AG10803 (cell line): ENCODE measurements at regions not wholly inside any gene's neighbourhood (a gene's known extent, or its start where the extent isn't known, plus 50 kb on each side); places are given as distances from the start of the nearest gene placed in this dataset.

Experiments used
- DNase-seq: peaks from one replicate; pipeline ENCODE4 v3.0.0; 2010; ENCODE audit warnings: low read depth
- H3K4me3 ChIP-seq: 2 replicates; pipeline ENCODE4 v1.5.1; 2011; ENCODE audit warnings: mild to moderate bottlenecking, low read length, control low read depth
- TF ChIP-seq, protein P1 (sequence below): conservative IDR thresholded peaks from 2 replicates; pipeline ENCODE4 v1.5.1; 2011; ENCODE audit warnings: mild to moderate bottlenecking, low read length, control low read depth, inconsistent platforms

DNA sequence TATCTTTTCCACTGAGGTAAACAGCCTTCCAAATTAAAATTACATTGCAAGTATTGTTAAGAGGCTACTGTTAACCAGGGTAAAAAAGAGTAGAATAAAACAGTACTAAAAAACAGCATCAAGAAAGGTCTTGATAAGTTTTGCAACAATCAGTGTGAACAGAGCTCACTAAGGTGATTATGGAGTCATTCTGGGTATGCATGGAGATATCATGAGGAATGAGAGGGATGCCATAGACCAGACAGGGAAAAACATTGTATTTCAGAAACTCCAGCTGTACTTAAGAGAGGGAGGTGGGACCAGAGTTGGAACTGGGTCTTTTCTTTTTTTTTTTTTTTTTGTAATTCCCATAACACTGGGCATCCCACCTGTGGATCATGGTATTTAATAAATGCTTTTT, 549.6 kb downstream of the INHBA start:
- TF ChIP-seq, protein P1, sequence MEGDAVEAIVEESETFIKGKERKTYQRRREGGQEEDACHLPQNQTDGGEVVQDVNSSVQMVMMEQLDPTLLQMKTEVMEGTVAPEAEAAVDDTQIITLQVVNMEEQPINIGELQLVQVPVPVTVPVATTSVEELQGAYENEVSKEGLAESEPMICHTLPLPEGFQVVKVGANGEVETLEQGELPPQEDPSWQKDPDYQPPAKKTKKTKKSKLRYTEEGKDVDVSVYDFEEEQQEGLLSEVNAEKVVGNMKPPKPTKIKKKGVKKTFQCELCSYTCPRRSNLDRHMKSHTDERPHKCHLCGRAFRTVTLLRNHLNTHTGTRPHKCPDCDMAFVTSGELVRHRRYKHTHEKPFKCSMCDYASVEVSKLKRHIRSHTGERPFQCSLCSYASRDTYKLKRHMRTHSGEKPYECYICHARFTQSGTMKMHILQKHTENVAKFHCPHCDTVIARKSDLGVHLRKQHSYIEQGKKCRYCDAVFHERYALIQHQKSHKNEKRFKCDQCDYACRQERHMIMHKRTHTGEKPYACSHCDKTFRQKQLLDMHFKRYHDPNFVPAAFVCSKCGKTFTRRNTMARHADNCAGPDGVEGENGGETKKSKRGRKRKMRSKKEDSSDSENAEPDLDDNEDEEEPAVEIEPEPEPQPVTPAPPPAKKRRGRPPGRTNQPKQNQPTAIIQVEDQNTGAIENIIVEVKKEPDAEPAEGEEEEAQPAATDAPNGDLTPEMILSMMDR = no peak
- DNase-seq = no peak
- no peak overlapping the region for H3K4me3 ChIP-seq

DNA sequence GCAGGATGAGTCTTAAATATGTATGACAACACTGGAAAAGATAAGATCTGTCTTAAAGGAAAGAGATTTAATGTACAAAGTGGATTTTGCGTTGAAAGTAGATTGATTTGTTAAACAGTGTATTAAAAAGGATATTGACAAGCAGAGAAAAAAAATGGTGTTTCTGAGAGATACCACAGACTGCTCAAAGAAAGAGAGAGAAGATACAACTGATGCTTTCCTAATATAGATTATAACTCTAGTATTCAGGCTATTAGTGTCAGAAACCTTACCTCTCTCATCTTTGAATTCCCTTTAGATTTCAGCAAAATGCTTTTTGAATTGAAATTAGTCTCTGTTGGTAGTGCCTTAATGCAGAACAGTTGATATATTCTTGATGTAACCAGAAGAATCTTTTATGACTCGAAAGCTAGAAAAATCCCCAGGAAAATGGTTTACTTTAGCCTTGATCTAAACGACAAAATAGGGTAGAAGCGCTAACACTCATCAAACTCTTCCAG, 550.7 kb downstream of the INHBA start:
- TF ChIP-seq, protein P1 = no peak
- no peak for DNase-seq
- no peak overlapping the region for H3K4me3 ChIP-seq

DNA sequence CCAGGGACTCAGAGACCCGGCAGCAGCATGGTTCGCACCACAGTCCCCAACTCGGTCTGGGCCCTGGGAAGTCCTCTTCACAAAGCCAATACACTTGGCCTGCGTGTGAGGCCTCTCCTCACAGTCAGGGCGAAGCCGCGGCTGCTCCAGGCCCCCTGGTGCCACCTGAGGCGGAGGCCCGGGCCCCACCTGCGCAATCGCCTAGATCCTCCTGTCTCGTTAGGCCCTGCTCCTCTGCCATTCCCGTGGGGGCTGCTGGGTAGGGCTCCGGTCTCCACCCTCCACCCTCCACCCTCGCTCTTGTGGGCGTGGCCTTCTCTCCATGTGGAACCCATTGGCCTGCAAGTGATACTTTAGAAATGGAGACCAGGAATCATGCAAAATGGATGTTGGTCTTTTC, 553.3 kb downstream of the INHBA start:
- H3K4me3 ChIP-seq = no peak overlapping the region
- DNase-seq = no peak
- TF ChIP-seq, protein P1 = no peak

DNA sequence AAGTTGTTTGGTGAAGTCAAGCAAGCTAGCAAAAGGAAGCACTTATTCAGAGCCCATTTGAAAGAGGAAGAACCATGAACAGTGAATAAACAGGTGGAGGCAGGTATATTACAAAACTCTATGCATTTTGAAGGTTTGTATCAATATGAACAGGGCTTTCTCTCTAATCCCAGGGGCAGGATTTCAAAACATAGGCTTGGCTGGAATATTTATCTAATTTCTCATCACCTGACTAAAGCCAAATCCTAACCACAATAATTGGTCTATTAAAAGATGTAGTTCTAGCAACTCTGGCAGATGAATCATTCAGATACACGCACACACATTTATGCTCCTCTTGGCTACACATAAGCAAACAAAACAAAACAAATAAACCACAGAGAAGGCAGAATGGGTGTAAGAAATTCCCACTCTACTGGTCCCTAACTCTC, 554.4 kb downstream of the INHBA start:
- H3K4me3 ChIP-seq = no peak overlapping the region
- peak; percentile 97 for DNase-seq
- TF ChIP-seq, protein P1 = no peak

DNA sequence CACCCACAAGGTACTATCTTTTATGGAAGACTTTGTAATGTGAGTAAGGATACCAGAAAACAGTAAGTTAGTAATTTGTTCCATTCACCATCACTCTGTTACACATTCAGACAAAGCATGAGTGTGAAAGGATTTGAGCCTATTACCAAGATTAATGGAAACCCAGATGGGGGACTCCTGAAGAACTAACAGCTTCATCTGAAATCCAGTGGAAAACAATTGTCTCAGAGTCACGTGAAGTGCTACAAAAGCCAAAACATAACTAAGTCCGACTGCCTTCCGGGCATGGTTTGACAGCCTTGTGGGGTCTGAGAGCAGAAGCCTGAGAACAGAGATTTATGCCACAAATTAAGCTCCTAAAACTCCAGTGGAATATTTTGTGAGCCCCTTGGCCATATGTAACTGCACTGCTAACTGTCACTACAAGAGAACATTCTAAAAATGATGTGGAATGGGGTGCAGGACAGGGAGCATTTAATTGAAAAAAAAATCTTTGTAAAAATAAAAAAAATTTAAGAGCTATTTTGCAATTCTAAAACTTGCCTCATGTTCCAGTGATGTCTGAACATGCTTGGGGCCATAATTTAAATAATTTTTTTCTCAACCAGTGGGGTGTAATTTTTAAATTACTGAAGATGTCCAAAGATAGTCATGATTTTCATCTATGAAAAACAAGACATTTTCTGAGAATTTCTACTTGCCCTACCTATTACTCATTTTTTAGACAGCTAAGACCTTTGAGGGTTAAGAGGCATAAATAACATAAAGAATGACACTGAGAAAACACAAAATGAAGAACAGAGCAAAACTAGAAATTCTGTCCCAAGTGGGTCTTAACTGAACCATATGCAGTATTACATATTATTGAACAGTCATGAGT, 555.0 kb downstream of the INHBA start:
- TF ChIP-seq, protein P1 = no peak
- peak; percentile 64 for DNase-seq
- H3K4me3 ChIP-seq = no peak overlapping the region

DNA sequence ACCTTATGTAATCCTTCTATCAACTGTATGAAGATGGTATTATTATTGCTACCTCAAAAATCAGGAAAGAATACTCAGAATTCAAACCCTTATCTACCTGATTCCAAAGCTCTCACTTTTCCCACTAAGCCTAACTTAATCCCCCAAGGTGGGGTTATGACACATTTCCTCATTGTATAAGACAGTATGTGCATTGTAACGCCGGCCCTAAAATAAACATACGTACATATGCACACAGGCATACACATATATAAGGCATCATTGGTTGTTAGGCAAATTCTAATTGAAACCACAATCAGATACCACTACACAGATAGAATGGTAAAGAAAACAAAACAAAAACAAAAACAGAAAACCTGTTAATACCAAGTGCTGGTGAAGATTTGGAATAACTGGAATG, 556.5 kb downstream of the INHBA start:
- TF ChIP-seq, protein P1 = no peak
- no peak for DNase-seq
- H3K4me3 ChIP-seq = no peak overlapping the region

DNA sequence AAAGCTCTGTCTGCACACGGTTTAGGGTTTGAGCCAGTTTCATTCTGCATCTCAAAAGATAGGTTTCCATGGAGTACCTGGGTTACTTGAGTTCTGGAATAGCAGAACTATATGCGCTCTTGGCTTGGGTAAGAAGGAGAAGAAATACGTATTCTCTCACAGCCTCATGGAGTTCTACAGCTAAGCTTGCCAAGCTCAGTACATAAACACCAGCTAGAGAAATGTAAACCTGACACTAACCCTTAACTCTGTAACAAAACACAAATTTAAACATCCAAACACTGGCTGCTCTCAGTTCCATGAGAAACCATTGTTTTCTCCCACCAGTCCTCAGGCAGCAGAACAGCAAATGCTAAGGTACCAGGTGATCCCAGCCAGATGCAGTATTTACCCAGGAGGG, 557.2 kb downstream of the INHBA start:
- no peak overlapping the region for H3K4me3 ChIP-seq
- DNase-seq = no peak
- TF ChIP-seq, protein P1 = no peak
